ENCODE measurements at regions not wholly inside any gene's neighbourhood (a gene's known extent, or its start where the extent isn't known, plus 50 kb on each side); places are given as distances from the start of the nearest gene placed in this dataset.
"Not testable (repeated sequence)": the region's sequence is repeated elsewhere in the genome, so short reads cannot be mapped to it uniquely, and the experiment has no call there.

GRCh38 chr2:126952216-126952615 lies 53.5 kb downstream of the TEX51 start:
- no peak for DNase-seq

- no peak for DNase-seq
Measured at GRCh38 chr2:126953483-126953882, 54.8 kb downstream of the TEX51 start.

GRCh38 chr2:126954831-126955230 lies 56.1 kb downstream of the TEX51 start:
- DNase-seq: no peak

- DNase-seq: not testable (repeated sequence)
Measured at GRCh38 chr2:126956773-126957172, 58.1 kb downstream of the TEX51 start.

GRCh38 chr2:126963390-126963789 lies 64.7 kb downstream of the TEX51 start:
- no peak for DNase-seq

GRCh38 chr2:126966601-126967000 lies 67.9 kb downstream of the TEX51 start:
- no peak for DNase-seq

- DNase-seq: no peak
Measured at GRCh38 chr2:126970583-126970982, 71.9 kb downstream of the TEX51 start.

- no peak for DNase-seq
Measured at GRCh38 chr2:126971162-126971480, 72.4 kb downstream of the TEX51 start.

- peak; percentile 55 for DNase-seq
Measured at GRCh38 chr2:126971481-126972278, 73.0 kb downstream of the TEX51 start.

- no peak for DNase-seq
Measured at GRCh38 chr2:126972279-126972626, 73.6 kb downstream of the TEX51 start.

GRCh38 chr2:126973745-126974144 lies 75.1 kb downstream of the TEX51 start:
- DNase-seq: no peak

- DNase-seq: no peak
Measured at GRCh38 chr2:126975671-126976655, 77.3 kb downstream of the TEX51 start.

- no peak for DNase-seq
Measured at GRCh38 chr2:126976721-126977328, 78.1 kb downstream of the TEX51 start.

- no peak for DNase-seq
Measured at GRCh38 chr2:126978333-126978732, 79.6 kb downstream of the TEX51 start.

- DNase-seq: no peak
Measured at GRCh38 chr2:126979039-126980003, 80.6 kb downstream of the TEX51 start.

GRCh38 chr2:126981476-126981875 lies 82.8 kb downstream of the TEX51 start:
- no peak for DNase-seq

- no peak for DNase-seq
Measured at GRCh38 chr2:126982935-126983334, 84.2 kb downstream of the TEX51 start.

- DNase-seq: no peak
Measured at GRCh38 chr2:126986631-126987187, 88.0 kb downstream of the TEX51 start.

- DNase-seq: no peak
Measured at GRCh38 chr2:126988482-126988881, 89.8 kb downstream of the TEX51 start.

GRCh38 chr2:126989064-126989463 lies 90.4 kb downstream of the TEX51 start:
- DNase-seq: not testable (repeated sequence)

- DNase-seq: no peak
Measured at GRCh38 chr2:126990200-126990599, 91.5 kb downstream of the TEX51 start.

Data from HCEC 1CT (cell line).